ENCODE measurements at regions not wholly inside any gene's neighbourhood (a gene's known extent, or its start where the extent isn't known, plus 50 kb on each side); places are given as distances from the start of the nearest gene placed in this dataset.

DNA sequence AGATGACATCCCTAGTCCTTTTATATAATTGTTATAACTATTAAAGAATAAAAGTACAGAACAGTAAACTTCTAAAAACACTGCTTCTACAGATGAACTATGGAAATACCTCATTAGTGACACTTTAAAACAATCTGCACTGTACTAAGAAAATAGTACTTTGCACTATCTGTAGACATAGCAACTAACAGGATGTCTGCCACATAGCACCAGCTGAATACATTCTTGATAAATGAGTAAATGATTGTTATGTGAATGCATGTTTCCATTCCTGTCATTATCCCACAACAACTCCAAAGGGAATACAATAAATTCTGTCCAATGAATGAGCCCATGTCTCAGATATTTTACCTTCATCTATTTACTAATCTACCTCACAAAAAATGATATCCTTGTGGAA, 115.3 kb upstream of the SLC35G4 start:
- H3K9me3 Mint-ChIP-seq, result no peaks in the 10 kb centered on the region
- no peaks in the 10 kb centered on the region for H3K27me3 Mint-ChIP-seq (ENCODE audit: insufficient read depth)
- no peaks in the 10 kb centered on the region for H3K27me3 ChIP-seq (ENCODE audit: control insufficient read depth, insufficient read depth, low read length, poor library complexity, severe bottlenecking)
- TF ChIP-seq, protein P1, sequence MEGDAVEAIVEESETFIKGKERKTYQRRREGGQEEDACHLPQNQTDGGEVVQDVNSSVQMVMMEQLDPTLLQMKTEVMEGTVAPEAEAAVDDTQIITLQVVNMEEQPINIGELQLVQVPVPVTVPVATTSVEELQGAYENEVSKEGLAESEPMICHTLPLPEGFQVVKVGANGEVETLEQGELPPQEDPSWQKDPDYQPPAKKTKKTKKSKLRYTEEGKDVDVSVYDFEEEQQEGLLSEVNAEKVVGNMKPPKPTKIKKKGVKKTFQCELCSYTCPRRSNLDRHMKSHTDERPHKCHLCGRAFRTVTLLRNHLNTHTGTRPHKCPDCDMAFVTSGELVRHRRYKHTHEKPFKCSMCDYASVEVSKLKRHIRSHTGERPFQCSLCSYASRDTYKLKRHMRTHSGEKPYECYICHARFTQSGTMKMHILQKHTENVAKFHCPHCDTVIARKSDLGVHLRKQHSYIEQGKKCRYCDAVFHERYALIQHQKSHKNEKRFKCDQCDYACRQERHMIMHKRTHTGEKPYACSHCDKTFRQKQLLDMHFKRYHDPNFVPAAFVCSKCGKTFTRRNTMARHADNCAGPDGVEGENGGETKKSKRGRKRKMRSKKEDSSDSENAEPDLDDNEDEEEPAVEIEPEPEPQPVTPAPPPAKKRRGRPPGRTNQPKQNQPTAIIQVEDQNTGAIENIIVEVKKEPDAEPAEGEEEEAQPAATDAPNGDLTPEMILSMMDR (conservative IDR thresholded peaks at IDR 0.05), result no peak
- H3K9me3 ChIP-seq (ENCODE audit: control insufficient read depth, low read length), result no peaks in the 10 kb centered on the region
- H3K27ac Mint-ChIP-seq, result no peak overlapping the region
- H3K4me1 ChIP-seq (ENCODE audit: control insufficient read depth, insufficient read depth, low read length), result no peaks in the 10 kb centered on the region
- no peaks in the 10 kb centered on the region for H3K36me3 Mint-ChIP-seq (ENCODE audit: low read depth)
- H3K36me3 ChIP-seq (ENCODE audit: control insufficient read depth, insufficient read depth, low read length), result no peaks in the 10 kb centered on the region
- no peak for DNase-seq
- H3K4me1 Mint-ChIP-seq, result no peaks in the 10 kb centered on the region
- H3K27ac ChIP-seq (ENCODE audit: low read depth, low read length), result no peak overlapping the region
- no peak overlapping the region for H3K9ac ChIP-seq (ENCODE audit: extremely low read depth, low read length, poor library complexity, severe bottlenecking)
- no peak overlapping the region for H3K4me3 Mint-ChIP-seq
- no peak overlapping the region for H3K4me3 ChIP-seq (ENCODE audit: low read length)

DNA sequence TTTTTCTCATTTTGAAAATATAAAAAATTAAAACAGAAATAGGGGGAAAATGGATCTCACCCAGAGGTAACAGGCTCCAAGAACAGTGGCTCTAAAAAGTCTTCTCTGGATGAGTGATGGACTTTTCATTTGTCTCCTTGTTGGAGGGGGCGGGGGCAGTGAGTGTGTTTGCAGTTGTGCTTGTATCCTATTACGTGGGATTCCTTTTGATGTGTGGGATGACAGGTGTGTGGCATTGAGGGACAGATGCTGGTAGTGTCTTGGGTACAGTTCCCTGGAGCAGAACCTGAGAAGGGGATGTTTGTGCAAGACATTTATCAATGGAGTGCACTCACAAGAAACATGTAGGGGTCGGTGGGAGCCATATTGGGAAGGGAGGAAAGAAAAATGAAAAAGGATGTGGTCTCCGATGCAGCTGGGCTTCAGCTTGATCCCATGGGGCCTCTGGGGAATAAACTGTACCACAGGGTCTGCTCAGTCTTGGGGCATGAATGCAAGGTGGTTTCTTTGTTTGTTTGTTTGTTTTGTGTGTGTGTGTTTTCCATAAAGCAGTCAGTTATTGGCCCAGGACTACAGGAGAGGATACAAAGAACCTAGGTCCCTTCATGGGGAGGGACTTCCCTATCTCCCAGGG, 120.0 kb upstream of the SLC35G4 start:
- no peak overlapping the region for H3K4me3 Mint-ChIP-seq
- 93 to 100% methylated on average over 1 to 4 of the region's 4 CpGs for WGBS, 2 experiments (ENCODE audit: insufficient coverage in 1 of 2, insufficient read length in 1 of 2)
- DNase-seq, result no peak
- no peaks in the 10 kb centered on the region for H3K36me3 ChIP-seq (ENCODE audit: control insufficient read depth, insufficient read depth, low read length)
- no peaks in the 10 kb centered on the region for H3K9me3 ChIP-seq (ENCODE audit: control insufficient read depth, low read length)
- no peaks in the 10 kb centered on the region for H3K4me1 Mint-ChIP-seq
- TF ChIP-seq, protein P1 (conservative IDR thresholded peaks at IDR 0.05), result no peak
- no peaks in the 10 kb centered on the region for H3K27me3 Mint-ChIP-seq (ENCODE audit: insufficient read depth)
- H3K9me3 Mint-ChIP-seq, result no peaks in the 10 kb centered on the region
- no peak overlapping the region for H3K27ac Mint-ChIP-seq
- no peaks in the 10 kb centered on the region for H3K4me1 ChIP-seq (ENCODE audit: control insufficient read depth, insufficient read depth, low read length)
- no peak overlapping the region for H3K27ac ChIP-seq (ENCODE audit: low read depth, low read length)
- H3K4me3 ChIP-seq (ENCODE audit: low read length), result no peak overlapping the region
- H3K36me3 Mint-ChIP-seq (ENCODE audit: low read depth), result no peaks in the 10 kb centered on the region
- no peak overlapping the region for H3K9ac ChIP-seq (ENCODE audit: extremely low read depth, low read length, poor library complexity, severe bottlenecking)
- H3K27me3 ChIP-seq (ENCODE audit: control insufficient read depth, insufficient read depth, low read length, poor library complexity, severe bottlenecking), result no peaks in the 10 kb centered on the region

GRCh38 chr18:11488175-11488574, 121.2 kb upstream of the SLC35G4 start:
- WGBS, 2 experiments (ENCODE audit: insufficient coverage in 1 of 2, insufficient read length in 1 of 2), result 79 to 80% methylated on average over 1 to 3 of the region's 3 CpGs

More at GRCh38 chr18:11488175-11488574, 121.2 kb upstream of the SLC35G4 start:
- Mint-ChIP-seq H3K9me3 (no peaks in the 10 kb centered on the region), H3K4me1 (no peaks in the 10 kb centered on the region), H3K27me3 (ENCODE audit: insufficient read depth) (no peaks in the 10 kb centered on the region), H3K36me3 (ENCODE audit: low read depth) (no peaks in the 10 kb centered on the region), H3K27ac (no peak overlapping the region), H3K4me3 (no peak overlapping the region)
- TF ChIP-seq, protein P1 (conservative IDR thresholded peaks at IDR 0.05), result no peak
- H3K27ac ChIP-seq (ENCODE audit: low read depth, low read length), result no peak overlapping the region
- H3K4me1 ChIP-seq (ENCODE audit: control insufficient read depth, insufficient read depth, low read length), result no peaks in the 10 kb centered on the region
- no peak overlapping the region for H3K4me3 ChIP-seq (ENCODE audit: low read length)
- H3K9ac ChIP-seq (ENCODE audit: extremely low read depth, low read length, poor library complexity, severe bottlenecking), result no peak overlapping the region
- DNase-seq, result no peak
- no peaks in the 10 kb centered on the region for H3K36me3 ChIP-seq (ENCODE audit: control insufficient read depth, insufficient read depth, low read length)
- no peaks in the 10 kb centered on the region for H3K27me3 ChIP-seq (ENCODE audit: control insufficient read depth, insufficient read depth, low read length, poor library complexity, severe bottlenecking)
- H3K9me3 ChIP-seq (ENCODE audit: control insufficient read depth, low read length), result no peaks in the 10 kb centered on the region
